ENCODE measurements at regions not wholly inside any gene's neighbourhood (a gene's known extent, or its start where the extent isn't known, plus 50 kb on each side); places are given as distances from the start of the nearest gene placed in this dataset.

DNA sequence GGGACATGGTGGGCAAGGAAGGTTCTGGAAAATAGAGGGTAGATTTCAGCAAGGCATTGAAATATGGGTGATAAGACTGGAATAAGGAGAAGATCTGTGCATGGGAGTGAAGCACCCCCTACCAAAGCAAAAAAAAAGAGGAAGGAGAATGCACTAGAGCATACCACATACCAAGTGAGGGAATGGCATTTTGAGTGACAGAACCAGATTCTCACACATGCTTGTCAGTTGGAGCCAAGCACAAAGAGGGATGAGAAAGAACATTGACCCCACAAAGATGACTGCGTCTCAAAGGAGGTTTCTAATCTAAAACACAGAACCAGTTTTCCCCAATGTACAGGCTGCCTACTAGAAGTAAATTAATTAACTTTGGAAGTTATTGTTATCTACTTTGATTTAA, 140.3 kb upstream of the SMAD1 start:
- Mint-ChIP-seq H3K36me3 (ENCODE audit: low read depth, unreplicated experiment) (no peaks in the 10 kb centered on the region), H3K27ac (ENCODE audit: unreplicated experiment) (peak overlapping the region; percentile 49), H3K4me1 (ENCODE audit: unreplicated experiment) (peaks cover 30% of the 10 kb centered on the region), H3K4me3 (ENCODE audit: unreplicated experiment) (no peak overlapping the region), H3K27me3 (ENCODE audit: unreplicated experiment) (peaks cover 3% of the 10 kb centered on the region), H3K9me3 (ENCODE audit: unreplicated experiment) (no peaks in the 10 kb centered on the region)
- no peak for DNase-seq (ENCODE audit: low spot score)
- TF ChIP-seq, protein P1, sequence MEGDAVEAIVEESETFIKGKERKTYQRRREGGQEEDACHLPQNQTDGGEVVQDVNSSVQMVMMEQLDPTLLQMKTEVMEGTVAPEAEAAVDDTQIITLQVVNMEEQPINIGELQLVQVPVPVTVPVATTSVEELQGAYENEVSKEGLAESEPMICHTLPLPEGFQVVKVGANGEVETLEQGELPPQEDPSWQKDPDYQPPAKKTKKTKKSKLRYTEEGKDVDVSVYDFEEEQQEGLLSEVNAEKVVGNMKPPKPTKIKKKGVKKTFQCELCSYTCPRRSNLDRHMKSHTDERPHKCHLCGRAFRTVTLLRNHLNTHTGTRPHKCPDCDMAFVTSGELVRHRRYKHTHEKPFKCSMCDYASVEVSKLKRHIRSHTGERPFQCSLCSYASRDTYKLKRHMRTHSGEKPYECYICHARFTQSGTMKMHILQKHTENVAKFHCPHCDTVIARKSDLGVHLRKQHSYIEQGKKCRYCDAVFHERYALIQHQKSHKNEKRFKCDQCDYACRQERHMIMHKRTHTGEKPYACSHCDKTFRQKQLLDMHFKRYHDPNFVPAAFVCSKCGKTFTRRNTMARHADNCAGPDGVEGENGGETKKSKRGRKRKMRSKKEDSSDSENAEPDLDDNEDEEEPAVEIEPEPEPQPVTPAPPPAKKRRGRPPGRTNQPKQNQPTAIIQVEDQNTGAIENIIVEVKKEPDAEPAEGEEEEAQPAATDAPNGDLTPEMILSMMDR (IDR thresholded peaks at IDR 0.05; ENCODE audit: unreplicated experiment), result no peak

GRCh38 chr4:145340071-145340675, 141.5 kb upstream of the SMAD1 start:
- DNase-seq (ENCODE audit: low spot score), result no peak
- peaks cover 1% of the 10 kb centered on the region for H3K27me3 Mint-ChIP-seq (ENCODE audit: unreplicated experiment)

GRCh38 chr4:145339075-145339725, 142.5 kb upstream of the SMAD1 start:
- no peaks in the 10 kb centered on the region for H3K36me3 Mint-ChIP-seq (ENCODE audit: low read depth, unreplicated experiment)
- H3K27ac Mint-ChIP-seq (ENCODE audit: unreplicated experiment), result no peak overlapping the region
- peaks cover 1% of the 10 kb centered on the region for H3K27me3 Mint-ChIP-seq (ENCODE audit: unreplicated experiment)
- peaks cover 29% of the 10 kb centered on the region for H3K4me1 Mint-ChIP-seq (ENCODE audit: unreplicated experiment)
- H3K9me3 Mint-ChIP-seq (ENCODE audit: unreplicated experiment), result no peaks in the 10 kb centered on the region
- no peak overlapping the region for H3K4me3 Mint-ChIP-seq (ENCODE audit: unreplicated experiment)
- TF ChIP-seq, protein P1 (IDR thresholded peaks at IDR 0.05; ENCODE audit: unreplicated experiment), result no peak
- no peak for DNase-seq (ENCODE audit: low spot score)

More at GRCh38 chr4:145340071-145340675, 141.5 kb upstream of the SMAD1 start:
- H3K27ac Mint-ChIP-seq (ENCODE audit: unreplicated experiment), result no peak overlapping the region
- H3K4me1 Mint-ChIP-seq (ENCODE audit: unreplicated experiment), result peaks cover 30% of the 10 kb centered on the region
- TF ChIP-seq, protein P1 (IDR thresholded peaks at IDR 0.05; ENCODE audit: unreplicated experiment), result no peak
- H3K4me3 Mint-ChIP-seq (ENCODE audit: unreplicated experiment), result no peak overlapping the region
- no peaks in the 10 kb centered on the region for H3K36me3 Mint-ChIP-seq (ENCODE audit: low read depth, unreplicated experiment)
- no peaks in the 10 kb centered on the region for H3K9me3 Mint-ChIP-seq (ENCODE audit: unreplicated experiment)

- TF ChIP-seq, protein P1 (IDR thresholded peaks at IDR 0.05; ENCODE audit: unreplicated experiment), result no peak
- DNase-seq (ENCODE audit: low spot score), result no peak
- H3K27ac Mint-ChIP-seq (ENCODE audit: unreplicated experiment), result no peak overlapping the region
- H3K27me3 Mint-ChIP-seq (ENCODE audit: unreplicated experiment), result peaks cover 1% of the 10 kb centered on the region
- H3K4me1 Mint-ChIP-seq (ENCODE audit: unreplicated experiment), result peaks cover 23% of the 10 kb centered on the region
- no peak overlapping the region for H3K4me3 Mint-ChIP-seq (ENCODE audit: unreplicated experiment)
- no peaks in the 10 kb centered on the region for H3K9me3 Mint-ChIP-seq (ENCODE audit: unreplicated experiment)
- H3K36me3 Mint-ChIP-seq (ENCODE audit: low read depth, unreplicated experiment), result no peaks in the 10 kb centered on the region
Observed at GRCh38 chr4:145338568-145338967, 143.1 kb upstream of the SMAD1 start.

GRCh38 chr4:145337391-145337790, 144.3 kb upstream of the SMAD1 start:
- H3K27ac Mint-ChIP-seq (ENCODE audit: unreplicated experiment), result no peak overlapping the region
- peaks cover 13% of the 10 kb centered on the region for H3K4me1 Mint-ChIP-seq (ENCODE audit: unreplicated experiment)
- DNase-seq (ENCODE audit: low spot score), result no peak
- no peak overlapping the region for H3K4me3 Mint-ChIP-seq (ENCODE audit: unreplicated experiment)
- no peaks in the 10 kb centered on the region for H3K36me3 Mint-ChIP-seq (ENCODE audit: low read depth, unreplicated experiment)
- H3K9me3 Mint-ChIP-seq (ENCODE audit: unreplicated experiment), result no peaks in the 10 kb centered on the region
- TF ChIP-seq, protein P1 (IDR thresholded peaks at IDR 0.05; ENCODE audit: unreplicated experiment), result no peak
- H3K27me3 Mint-ChIP-seq (ENCODE audit: unreplicated experiment), result peaks cover 1% of the 10 kb centered on the region
